Thymus (tissue), 11 donors: ENCODE measurements at regions not wholly inside any gene's neighbourhood (a gene's known extent, or its start where the extent isn't known, plus 50 kb on each side); places are given as distances from the start of the nearest gene placed in this dataset.

ENCODE experiments used
- DNase-seq, 9 donors: peaks; one replicate each; pipeline ENCODE4 v3.0.0-alpha.2; 2013; ENCODE audit warnings: low spot score in 9 of 9, low read depth in 6 of 9, missing footprints in 1 of 9
- H3K27ac ChIP-seq, 2 donors: one replicate each; pipeline ENCODE4 v1.5.1; 2013; ENCODE audit warnings: control low read depth in 1 of 2, low read depth in 1 of 2, low read length in 1 of 2, mild to moderate bottlenecking in 1 of 2, moderate library complexity in 1 of 2
- H3K27me3 ChIP-seq, 2 donors: one replicate each; pipeline ENCODE4 v1.5.1; 2013; ENCODE audit warnings: low read length in 1 of 2; ENCODE audit not compliant: control insufficient read depth in 2 of 2, insufficient read depth in 1 of 2
- H3K36me3 ChIP-seq, 2 donors: one replicate each; pipeline ENCODE4 v1.5.1; 2013; ENCODE audit warnings: low read length in 1 of 2, mild to moderate bottlenecking in 1 of 2, moderate library complexity in 1 of 2; ENCODE audit not compliant: control insufficient read depth in 2 of 2, insufficient read depth in 2 of 2
- H3K4me1 ChIP-seq, 2 donors: one replicate each; pipeline ENCODE4 v1.5.1; 2013; ENCODE audit warnings: low read length in 2 of 2; ENCODE audit not compliant: control insufficient read depth in 2 of 2, insufficient read depth in 2 of 2
- H3K4me3 ChIP-seq, 2 donors: one replicate each; pipeline ENCODE4 v1.5.1; 2013; ENCODE audit warnings: low read length in 2 of 2, control low read depth in 1 of 2, mild to moderate bottlenecking in 1 of 2
- H3K9me3 ChIP-seq, 2 donors: one replicate each; pipeline ENCODE4 v1.5.1; 2013; ENCODE audit warnings: low read length in 1 of 2, mild to moderate bottlenecking in 1 of 2; ENCODE audit not compliant: control insufficient read depth in 2 of 2, insufficient read depth in 1 of 2
- WGBS: extraction: QIAGEN DNeasy Blood & Tissue Kit; methylation state at CpG from one replicate; pipeline ENCODE4 v1.1.7; 2013; 5-methylcytosine and 5-hydroxymethylcytosine counted together
- donor health status: healthy.

- H3K9me3 ChIP-seq = no peaks in the 10 kb centered on the region
- H3K4me3 ChIP-seq = no peak overlapping the region
Observed at GRCh38 chr4:153083447-153083947, 120.7 kb upstream of the TRIM2 start.

GRCh38 chr4:153084224-153084979, 119.8 kb upstream of the TRIM2 start:
- Histone ChIP-seq H3K4me1 (peaks cover 20 to 24% of the 10 kb centered on the region in 2 donors), H3K9me3 (no peaks in the 10 kb centered on the region), H3K36me3 (no peaks in the 10 kb centered on the region), H3K4me3 (no peak overlapping the region), H3K27me3 (no peaks in the 10 kb centered on the region), H3K27ac (no peak overlapping the region)
- DNase-seq = no peak
- 95% methylated on average over 15 of the region's 15 CpGs for WGBS

More at GRCh38 chr4:153083447-153083947, 120.7 kb upstream of the TRIM2 start:
- Histone ChIP-seq H3K4me1 (peaks cover 20 to 24% of the 10 kb centered on the region in 2 donors), H3K27ac (no peak overlapping the region), H3K27me3 (no peaks in the 10 kb centered on the region), H3K36me3 (no peaks in the 10 kb centered on the region)
- 30% methylated on average over 7 of the region's 7 CpGs for WGBS
- peak in 8 of 9 donors; percentile 47 to 80 (median 60) for DNase-seq

- Histone ChIP-seq H3K4me3 (no peak overlapping the region), H3K27ac (no peak overlapping the region), H3K27me3 (no peaks in the 10 kb centered on the region), H3K36me3 (no peaks in the 10 kb centered on the region), H3K4me1 (peaks cover 15 to 18% of the 10 kb centered on the region in 2 donors), H3K9me3 (no peaks in the 10 kb centered on the region)
- 18% methylated on average over 11 of the region's 11 CpGs for WGBS
- DNase-seq = peak; percentile 45 to 80 (median 63)
Observed at GRCh38 chr4:153084980-153085630, 119.1 kb upstream of the TRIM2 start.

- Histone ChIP-seq H3K9me3 (no peaks in the 10 kb centered on the region), H3K4me1 (peaks cover 10 to 15% of the 10 kb centered on the region in 2 donors), H3K36me3 (no peaks in the 10 kb centered on the region), H3K27me3 (no peaks in the 10 kb centered on the region), H3K4me3 (no peak overlapping the region), H3K27ac (no peak overlapping the region)
- WGBS = 98% methylated on average over 7 of the region's 7 CpGs
- DNase-seq = no peak
Observed at GRCh38 chr4:153087671-153088194, 116.5 kb upstream of the TRIM2 start.

GRCh38 chr4:153089742-153090141, 114.5 kb upstream of the TRIM2 start:
- no peaks in the 10 kb centered on the region for H3K36me3 ChIP-seq
- H3K4me1 ChIP-seq = peaks cover 6 to 10% of the 10 kb centered on the region in 2 donors
- H3K4me3 ChIP-seq = no peak overlapping the region
- WGBS = 98% methylated on average over 7 of the region's 7 CpGs
- no peaks in the 10 kb centered on the region for H3K27me3 ChIP-seq
- H3K27ac ChIP-seq = no peak overlapping the region
- DNase-seq = no peak
- H3K9me3 ChIP-seq = no peaks in the 10 kb centered on the region

GRCh38 chr4:153090181-153090580, 114.1 kb upstream of the TRIM2 start:
- DNase-seq = no peak
- no peaks in the 10 kb centered on the region for H3K27me3 ChIP-seq
- H3K4me3 ChIP-seq = no peak overlapping the region
- no peaks in the 10 kb centered on the region for H3K36me3 ChIP-seq
- no peaks in the 10 kb centered on the region for H3K9me3 ChIP-seq
- no peak overlapping the region for H3K27ac ChIP-seq
- 99% methylated on average over 2 of the region's 2 CpGs for WGBS
- peaks cover 6% of the 10 kb centered on the region in 2 donors for H3K4me1 ChIP-seq

- H3K27me3 ChIP-seq = no peaks in the 10 kb centered on the region
- H3K27ac ChIP-seq = no peak overlapping the region
- H3K36me3 ChIP-seq = no peaks in the 10 kb centered on the region
- DNase-seq = peak in 1 of 9 donors; percentile 21
- no peaks in the 10 kb centered on the region for H3K9me3 ChIP-seq
- peaks cover 3 to 4% of the 10 kb centered on the region in 2 donors for H3K4me1 ChIP-seq
- 91% methylated on average over 6 of the region's 6 CpGs for WGBS
- H3K4me3 ChIP-seq = no peak overlapping the region
Observed at GRCh38 chr4:153090670-153091385, 113.4 kb upstream of the TRIM2 start.

- no peak overlapping the region for H3K27ac ChIP-seq
- no peak for DNase-seq
- H3K4me3 ChIP-seq = no peak overlapping the region
- no peaks in the 10 kb centered on the region for H3K9me3 ChIP-seq
- whole genome bisulfite sequencing = 93% methylated on average over 1 of the region's 1 CpG
- H3K4me1 ChIP-seq = peaks cover 3 to 4% of the 10 kb centered on the region in 2 donors
- no peaks in the 10 kb centered on the region for H3K36me3 ChIP-seq
- H3K27me3 ChIP-seq = no peaks in the 10 kb centered on the region
Observed at GRCh38 chr4:153093396-153093795, 110.8 kb upstream of the TRIM2 start.
